VCaP (cell line): ENCODE measurements at regions not wholly inside any gene's neighbourhood (a gene's known extent, or its start where the extent isn't known, plus 50 kb on each side); places are given as distances from the start of the nearest gene placed in this dataset.

Source experiments
- H3K27ac ChIP-seq: fragments of 450-650 bp; 2 replicates; pipeline ENCODE4 v1.5.1; 2017
- CTCF ChIP-seq: fragments of 450-650 bp; conservative IDR thresholded peaks from 2 replicates; pipeline ENCODE4 v1.5.1; 2017; ENCODE audit warnings: mild to moderate bottlenecking, moderate library complexity

- TF ChIP-seq CTCF: no peak
- H3K27ac ChIP-seq: no peak overlapping the region
Measured at GRCh38 chr5:111853748-111854147, 96.8 kb upstream of the NREP start.

- no peak overlapping the region for H3K27ac ChIP-seq
- TF ChIP-seq CTCF: no peak
Measured at GRCh38 chr5:111851631-111852548, 94.9 kb upstream of the NREP start.

- no peak for TF ChIP-seq CTCF
- no peak overlapping the region for H3K27ac ChIP-seq
Measured at GRCh38 chr5:111848476-111848875, 91.5 kb upstream of the NREP start.

- no peak for TF ChIP-seq CTCF
- no peak overlapping the region for H3K27ac ChIP-seq
Measured at GRCh38 chr5:111847052-111847925, 90.3 kb upstream of the NREP start.

- TF ChIP-seq CTCF: no peak
- no peak overlapping the region for H3K27ac ChIP-seq
Measured at GRCh38 chr5:111840036-111840674, 83.2 kb upstream of the NREP start.

- TF ChIP-seq CTCF: no peak
- H3K27ac ChIP-seq: no peak overlapping the region
Measured at GRCh38 chr5:111839438-111839837, 82.4 kb upstream of the NREP start.

GRCh38 chr5:111836426-111836825 is 79.4 kb upstream of the NREP start:
- H3K27ac ChIP-seq: no peak overlapping the region
- TF ChIP-seq CTCF: no peak
